ENCODE measurements at regions not wholly inside any gene's neighbourhood (a gene's known extent, or its start where the extent isn't known, plus 50 kb on each side); places are given as distances from the start of the nearest gene placed in this dataset.

DNA sequence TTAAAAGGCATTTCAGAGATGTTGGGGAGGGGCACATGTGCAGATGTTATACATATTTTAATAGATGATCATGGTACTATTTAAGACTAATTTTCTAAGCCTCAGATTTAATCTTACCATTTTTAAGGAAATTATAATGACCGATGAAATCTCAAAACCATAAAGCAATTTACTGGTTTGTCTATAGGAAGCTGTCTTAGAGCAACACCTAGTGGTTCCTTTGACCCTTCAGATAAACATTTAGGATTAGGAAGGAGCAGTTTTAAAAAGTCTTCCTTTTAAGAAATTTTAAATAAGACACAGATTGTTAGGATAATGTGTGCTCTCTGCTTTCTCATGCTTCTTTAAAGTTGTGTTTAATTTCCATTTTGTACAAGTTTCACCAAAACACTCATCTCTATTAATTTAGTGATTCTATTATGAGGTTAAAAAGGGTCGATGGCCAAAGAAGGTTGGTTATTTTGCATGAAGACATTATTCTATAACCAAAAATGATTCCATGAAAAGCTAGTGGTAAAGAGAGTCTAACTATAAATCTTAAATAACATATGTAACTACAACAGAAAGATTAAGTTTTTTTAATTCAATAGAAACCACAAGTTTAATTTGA is 376.4 kb downstream of the HACE1 start:
- no peak for TF ChIP-seq POLR2AphosphoS5 (IDR thresholded peaks at IDR 0.05; ENCODE audit: low read depth, low read length)
- TF ChIP-seq POLR2A (IDR thresholded peaks at IDR 0.05; ENCODE audit: low read depth, low read length) = no peak

Measured in GM12892 (cell line).